Liver (tissue), 8 donors: ENCODE measurements at regions not wholly inside any gene's neighbourhood (a gene's known extent, or its start where the extent isn't known, plus 50 kb on each side); places are given as distances from the start of the nearest gene placed in this dataset.

Experiments used
- DNase-seq: peaks from one replicate; pipeline ENCODE4 v3.0.0-alpha.2; 2017; ENCODE audit warnings: low spot score
- H3K27ac ChIP-seq, 2 donors: one replicate each; pipeline ENCODE4 v1.7.0; 2013; ENCODE audit warnings: inconsistent platforms in 2 of 2, low read length in 2 of 2, control low read depth in 1 of 2, low read depth in 1 of 2, mild to moderate bottlenecking in 1 of 2
- H3K27me3 ChIP-seq, 4 donors: one replicate each; pipeline versions ENCODE4 v1.6.1 to v1.7.0; 2013; ENCODE audit warnings: low read length in 3 of 4, inconsistent platforms in 1 of 4, mild to moderate bottlenecking in 1 of 4, moderate library complexity in 1 of 4; ENCODE audit not compliant: control insufficient read depth in 4 of 4, insufficient read depth in 4 of 4
- H3K36me3 ChIP-seq, 4 donors: one replicate each; pipeline versions ENCODE4 v1.6.1 to v1.7.0; 2013; ENCODE audit warnings: low read length in 3 of 4, mild to moderate bottlenecking in 3 of 4, low read depth in 1 of 4, moderate library complexity in 1 of 4; ENCODE audit not compliant: control insufficient read depth in 4 of 4, insufficient read depth in 3 of 4
- H3K4me1 ChIP-seq, 4 donors: one replicate each; pipeline versions ENCODE4 v1.6.1 to v1.7.0; 2013; ENCODE audit warnings: low read length in 3 of 4, mild to moderate bottlenecking in 3 of 4, moderate library complexity in 1 of 4; ENCODE audit not compliant: control insufficient read depth in 4 of 4, insufficient read depth in 4 of 4
- H3K4me3 ChIP-seq, 3 donors: one replicate each; pipeline versions ENCODE4 v1.6.1 to v1.7.0; 2013; ENCODE audit warnings: low read length in 3 of 3, control low read depth in 1 of 3, low read depth in 1 of 3, mild to moderate bottlenecking in 1 of 3
- H3K9ac ChIP-seq, 2 donors: one replicate each; pipeline ENCODE4 v1.7.0; 2013; ENCODE audit warnings: low read length in 2 of 2, mild to moderate bottlenecking in 2 of 2, moderate library complexity in 2 of 2, control low read depth in 1 of 2, low read depth in 1 of 2
- H3K9me3 ChIP-seq, 4 donors: one replicate each; pipeline versions ENCODE4 v1.6.1 to v1.7.0; 2013; ENCODE audit warnings: low read length in 3 of 4; ENCODE audit not compliant: control insufficient read depth in 4 of 4
- CTCF ChIP-seq: fragments of 150-350 bp; IDR thresholded peaks from 2 replicates; pipeline ENCODE4 v1.5.1; 2017; ENCODE audit warnings: improper control_type of control experiment, low read depth, low read length; ENCODE audit not compliant: missing input control
- EGR1 ChIP-seq, 2 donors: IDR thresholded peaks; 2 replicates each; pipeline ENCODE4 v1.6.1; 2016 to 2018; ENCODE audit warnings: antibody characterized with exemption in 2 of 2, low read depth in 2 of 2
- FOXA1 ChIP-seq: IDR thresholded peaks from 2 replicates; pipeline ENCODE4 v1.6.1; 2016; ENCODE audit warnings: antibody characterized with exemption
- FOXA2 ChIP-seq: IDR thresholded peaks from 2 replicates; pipeline ENCODE4 v1.6.1; 2016; ENCODE audit warnings: antibody characterized with exemption
- GABPA ChIP-seq, 2 donors: IDR thresholded peaks in 1 of 2; conservative IDR thresholded peaks in 1 of 2; 2 replicates each; pipeline ENCODE4 v1.6.1; 2016; ENCODE audit warnings: antibody characterized with exemption in 2 of 2, mild to moderate bottlenecking in 1 of 2, moderate library complexity in 1 of 2
- HNF4A ChIP-seq, 2 donors: conservative IDR thresholded peaks; 2 replicates each; pipeline ENCODE4 v1.6.1; 2016; ENCODE audit warnings: antibody characterized with exemption in 2 of 2, mild to moderate bottlenecking in 2 of 2
- HNF4G ChIP-seq: IDR thresholded peaks from 2 replicates; pipeline ENCODE4 v1.6.1; 2016; ENCODE audit warnings: antibody characterized with exemption
- JUND ChIP-seq, 2 donors: IDR thresholded peaks; 2 replicates each; pipeline ENCODE4 v1.6.1; 2016; ENCODE audit warnings: antibody characterized with exemption in 2 of 2
- MAX ChIP-seq: IDR thresholded peaks from 2 replicates; pipeline ENCODE4 v1.6.1; 2016; ENCODE audit warnings: antibody characterized with exemption
- NR2F2 ChIP-seq: IDR thresholded peaks from 2 replicates; pipeline ENCODE4 v1.6.1; 2016; ENCODE audit warnings: antibody characterized with exemption
- RAD21 ChIP-seq, 2 donors: IDR thresholded peaks; 2 replicates each; pipeline ENCODE4 v1.6.1; 2016; ENCODE audit warnings: antibody characterized with exemption in 2 of 2, mild to moderate bottlenecking in 2 of 2
- RXRA ChIP-seq, 2 donors: IDR thresholded peaks; 2 replicates each; pipeline ENCODE4 v1.6.1; 2017 to 2018; ENCODE audit warnings: antibody characterized with exemption in 2 of 2, mild to moderate bottlenecking in 1 of 2
- SP1 ChIP-seq: IDR thresholded peaks from 2 replicates; pipeline ENCODE4 v1.6.1; 2018; ENCODE audit warnings: antibody characterized with exemption, mild to moderate bottlenecking
- TAF1 ChIP-seq: conservative IDR thresholded peaks from 2 replicates; pipeline ENCODE4 v1.6.1; 2016; ENCODE audit warnings: antibody characterized with exemption, mild to moderate bottlenecking
- YY1 ChIP-seq: IDR thresholded peaks from 2 replicates; pipeline ENCODE4 v1.6.1; 2016; ENCODE audit warnings: antibody characterized with exemption, mild to moderate bottlenecking
- ZBTB33 ChIP-seq: IDR thresholded peaks from 2 replicates; pipeline ENCODE4 v1.6.1; 2016; ENCODE audit warnings: antibody characterized with exemption
- WGBS: extraction: QIAGEN DNeasy Blood & Tissue Kit; methylation state at CpG from one replicate; pipeline ENCODE4 v1.1.7; 2013; 5-methylcytosine and 5-hydroxymethylcytosine counted together
- TF ChIP-seq, protein P1 (sequence below): IDR thresholded peaks from 2 replicates; pipeline ENCODE4 v1.6.1; 2016; ENCODE audit warnings: antibody characterized with exemption
- donor health status: healthy.
- donor health status: healthy.
- donor health status: healthy.
- donor health status: healthy.
- donor health status: healthy.

DNA sequence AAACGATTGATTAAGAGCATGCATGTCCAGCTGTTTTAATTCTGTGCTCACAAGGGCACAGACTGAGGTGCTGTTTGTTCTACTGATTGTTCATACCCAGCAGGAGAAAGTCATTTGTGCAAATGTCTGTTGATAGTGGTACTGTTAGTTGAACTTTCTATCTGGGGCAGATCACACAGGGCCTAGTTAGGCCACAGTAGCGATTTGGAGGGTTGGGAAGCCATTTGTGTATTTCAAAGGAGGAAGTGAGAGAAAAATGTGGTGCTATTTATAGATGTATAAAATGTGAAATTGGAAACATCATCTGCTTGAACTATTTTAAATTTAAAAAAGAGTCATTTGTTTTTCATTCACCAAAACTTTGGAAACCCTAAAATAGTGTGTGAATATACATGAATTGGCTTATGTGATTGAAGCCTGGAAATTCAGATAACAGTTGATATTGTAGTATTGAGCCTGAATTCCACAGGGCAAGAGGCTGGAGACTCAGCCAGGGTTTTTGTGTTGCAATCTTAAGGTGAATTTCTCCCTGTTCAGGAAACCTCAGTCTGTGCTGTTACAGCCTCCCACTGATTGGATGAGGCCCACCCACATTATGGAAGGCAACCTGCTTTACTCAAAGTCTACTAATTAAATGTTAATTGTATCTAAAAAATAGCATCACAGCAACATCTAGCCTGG, 162.0 kb upstream of the CDKN2B start:
- WGBS = 67% methylated on average over 2 of the region's 2 CpGs
- TF ChIP-seq EGR1 (IDR thresholded peaks at IDR 0.05; ENCODE audit: low read depth in 2 of 2) (no peak), ZBTB33 (no peak), NR2F2 (no peak), JUND (IDR thresholded peaks at IDR 0.05) (no peak), RAD21 (IDR thresholded peaks at IDR 0.05) (no peak), HNF4A (conservative IDR thresholded peaks at IDR 0.05) (no peak), GABPA (IDR thresholded peaks at IDR 0.05 in 1 of 2, conservative IDR thresholded peaks at IDR 0.05 in 1 of 2) (no peak), YY1 (no peak), HNF4G (no peak)
- TF ChIP-seq, protein P1, sequence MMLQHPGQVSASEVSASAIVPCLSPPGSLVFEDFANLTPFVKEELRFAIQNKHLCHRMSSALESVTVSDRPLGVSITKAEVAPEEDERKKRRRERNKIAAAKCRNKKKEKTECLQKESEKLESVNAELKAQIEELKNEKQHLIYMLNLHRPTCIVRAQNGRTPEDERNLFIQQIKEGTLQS = no peak
- Histone ChIP-seq H3K27ac (no peak overlapping the region), H3K9me3 (no peaks in the 10 kb centered on the region), H3K4me3 (no peak overlapping the region), H3K9ac (no peak overlapping the region), H3K27me3 (peaks cover 0 to 3% (median 0%) of the 10 kb centered on the region in 4 donors), H3K36me3 (no peaks in the 10 kb centered on the region), H3K4me1 (peaks cover 0 to 6% (median 4%) of the 10 kb centered on the region in 4 donors)
- DNase-seq = no peak

DNA sequence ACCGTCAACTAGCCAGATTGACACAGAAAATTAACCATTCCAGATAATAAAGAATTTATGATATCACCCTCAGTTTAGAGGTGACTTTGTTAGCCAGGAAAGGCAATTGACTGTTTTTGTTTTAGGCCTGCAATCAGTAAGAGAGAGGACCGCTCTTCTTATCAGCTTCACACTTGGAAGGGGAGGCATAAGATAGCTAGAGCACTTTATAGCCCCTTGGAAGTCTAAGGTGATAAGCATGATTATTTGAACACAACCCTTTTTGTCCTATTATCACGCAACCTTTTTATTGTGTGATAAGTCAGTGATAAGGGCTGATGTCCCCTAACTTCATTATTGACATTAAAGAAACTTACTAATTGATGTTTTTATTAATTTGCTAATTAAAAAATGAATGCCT, 162.6 kb upstream of the CDKN2B start:
- no peaks in the 10 kb centered on the region for H3K36me3 ChIP-seq
- no peak for DNase-seq
- TF ChIP-seq FOXA1 (no peak), JUND (IDR thresholded peaks at IDR 0.05) (no peak), EGR1 (IDR thresholded peaks at IDR 0.05; ENCODE audit: low read depth in 2 of 2) (no peak), CTCF (no peak), GABPA (IDR thresholded peaks at IDR 0.05 in 1 of 2, conservative IDR thresholded peaks at IDR 0.05 in 1 of 2) (no peak), HNF4A (conservative IDR thresholded peaks at IDR 0.05) (no peak)
- peaks cover 0 to 3% (median 0%) of the 10 kb centered on the region in 4 donors for H3K27me3 ChIP-seq
- H3K9me3 ChIP-seq = no peaks in the 10 kb centered on the region
- H3K4me1 ChIP-seq = peaks cover 0 to 6% (median 4%) of the 10 kb centered on the region in 4 donors
- no peak overlapping the region for H3K9ac ChIP-seq
- no peak overlapping the region for H3K4me3 ChIP-seq
- H3K27ac ChIP-seq = no peak overlapping the region
- 91% methylated on average over 3 of the region's 3 CpGs for WGBS

DNA sequence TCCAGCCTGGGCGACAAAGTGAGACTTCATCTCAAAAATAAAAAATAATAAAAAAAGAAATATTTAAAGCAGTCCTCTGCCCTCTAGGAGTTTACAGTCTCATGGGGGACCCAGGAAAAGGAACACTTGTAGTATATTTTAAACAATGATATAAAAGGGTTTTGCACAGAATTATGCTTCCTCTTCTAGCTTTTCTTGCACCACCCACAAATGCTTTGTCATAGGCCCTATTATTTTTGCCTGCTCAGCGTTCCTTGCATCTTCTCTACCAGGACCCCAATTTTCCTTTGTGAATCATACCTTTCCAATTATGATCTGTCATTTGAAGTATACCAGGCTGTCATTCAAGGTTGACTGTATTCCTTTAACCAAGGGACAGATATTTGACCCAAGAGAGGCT, 164.8 kb upstream of the CDKN2B start:
- Histone ChIP-seq H3K9me3 (no peaks in the 10 kb centered on the region), H3K4me1 (peaks cover 0 to 6% (median 4%) of the 10 kb centered on the region in 4 donors), H3K36me3 (no peaks in the 10 kb centered on the region), H3K27me3 (peaks cover 0 to 3% (median 0%) of the 10 kb centered on the region in 4 donors), H3K4me3 (no peak overlapping the region), H3K27ac (no peak overlapping the region), H3K9ac (no peak overlapping the region)
- no peak for DNase-seq
- WGBS = 88% methylated on average over 2 of the region's 2 CpGs
- TF ChIP-seq HNF4A (conservative IDR thresholded peaks at IDR 0.05) (no peak), JUND (IDR thresholded peaks at IDR 0.05) (no peak), MAX (no peak), CTCF (no peak), HNF4G (no peak), YY1 (no peak), FOXA2 (no peak), EGR1 (IDR thresholded peaks at IDR 0.05; ENCODE audit: low read depth in 2 of 2) (no peak), RXRA (IDR thresholded peaks at IDR 0.05) (no peak), TAF1 (no peak), SP1 (no peak)
- TF ChIP-seq, protein P1 = no peak
